T-helper 1 cell treated with Interleukin-12 subunit alpha and Interleukin-12 subunit beta and Interleukin-4 antibody, amounts not matched to agents 30 μg/mL and 1 μg/mL, for 36 hours (primary cell): ENCODE measurements at regions not wholly inside any gene's neighbourhood (a gene's known extent, or its start where the extent isn't known, plus 50 kb on each side); places are given as distances from the start of the nearest gene placed in this dataset.

Experiments used
- H3K27ac Mint-ChIP-seq: one replicate; pipeline ENCODE4 v1.8.0; 2021; ENCODE audit warnings: mild to moderate bottlenecking, mixed read lengths
- H3K27me3 Mint-ChIP-seq: one replicate; pipeline ENCODE4 v1.8.0; 2021; ENCODE audit warnings: low read depth, mixed read lengths
- H3K36me3 Mint-ChIP-seq: one replicate; pipeline ENCODE4 v1.8.0; 2021; ENCODE audit warnings: low read depth, mixed read lengths
- H3K4me1 Mint-ChIP-seq: one replicate; pipeline ENCODE4 v1.8.0; 2021; ENCODE audit warnings: low read depth, mixed read lengths
- H3K4me3 Mint-ChIP-seq: one replicate; pipeline ENCODE4 v1.8.0; 2021; ENCODE audit warnings: mild to moderate bottlenecking, moderate library complexity, mixed read lengths
- H3K9me3 Mint-ChIP-seq: one replicate; pipeline ENCODE4 v1.8.0; 2021; ENCODE audit warnings: mixed read lengths

DNA sequence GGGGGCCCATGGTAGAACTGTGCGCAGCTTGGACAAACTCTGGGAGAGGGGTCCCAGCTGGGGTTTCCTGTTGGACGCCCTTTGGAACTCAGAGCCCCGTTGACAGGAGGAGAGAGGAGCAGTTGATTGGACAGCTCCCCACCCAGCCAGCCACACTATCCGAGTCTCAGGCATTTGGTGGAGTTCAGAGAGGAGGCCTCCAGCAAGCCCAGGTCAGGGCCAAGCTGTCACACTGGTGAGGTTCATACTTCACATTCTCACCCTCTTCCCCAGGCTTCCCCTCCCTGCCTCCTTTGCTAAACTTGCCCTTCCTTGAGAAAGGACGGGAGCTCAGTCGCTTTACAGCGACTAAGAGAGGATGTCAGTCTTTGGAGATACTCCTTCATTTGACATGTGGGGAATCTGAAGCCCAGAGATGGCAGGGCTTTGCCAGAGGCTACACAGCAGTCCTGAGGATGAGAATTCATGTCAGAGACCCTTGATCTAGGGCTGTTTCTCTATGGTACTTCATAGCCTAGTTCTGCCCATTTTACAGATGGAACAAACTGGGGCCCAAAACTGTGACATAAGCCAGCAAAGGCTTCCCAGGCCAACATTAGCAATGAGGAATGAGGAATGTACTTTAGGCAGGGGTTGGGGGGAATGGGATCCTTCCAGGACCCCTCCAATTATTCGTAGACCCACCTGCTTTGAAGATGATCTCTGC is 142.2 kb downstream of the SMAD6 start:
- no peak overlapping the region for H3K27ac Mint-ChIP-seq
- H3K9me3 Mint-ChIP-seq, result no peaks in the 10 kb centered on the region
- no peaks in the 10 kb centered on the region for H3K36me3 Mint-ChIP-seq
- peaks cover 58% of the 10 kb centered on the region for H3K27me3 Mint-ChIP-seq
- H3K4me1 Mint-ChIP-seq, result peaks cover 2% of the 10 kb centered on the region
- H3K4me3 Mint-ChIP-seq, result no peak overlapping the region

- Mint-ChIP-seq H3K9me3 (no peaks in the 10 kb centered on the region), H3K27ac (no peak overlapping the region), H3K4me3 (no peak overlapping the region), H3K36me3 (no peaks in the 10 kb centered on the region), H3K27me3 (peaks cover 55% of the 10 kb centered on the region), H3K4me1 (peaks cover 2% of the 10 kb centered on the region)
These were observed 142.7 kb downstream of the SMAD6 start for GRCh38 chr15:66844747-66845145.

DNA sequence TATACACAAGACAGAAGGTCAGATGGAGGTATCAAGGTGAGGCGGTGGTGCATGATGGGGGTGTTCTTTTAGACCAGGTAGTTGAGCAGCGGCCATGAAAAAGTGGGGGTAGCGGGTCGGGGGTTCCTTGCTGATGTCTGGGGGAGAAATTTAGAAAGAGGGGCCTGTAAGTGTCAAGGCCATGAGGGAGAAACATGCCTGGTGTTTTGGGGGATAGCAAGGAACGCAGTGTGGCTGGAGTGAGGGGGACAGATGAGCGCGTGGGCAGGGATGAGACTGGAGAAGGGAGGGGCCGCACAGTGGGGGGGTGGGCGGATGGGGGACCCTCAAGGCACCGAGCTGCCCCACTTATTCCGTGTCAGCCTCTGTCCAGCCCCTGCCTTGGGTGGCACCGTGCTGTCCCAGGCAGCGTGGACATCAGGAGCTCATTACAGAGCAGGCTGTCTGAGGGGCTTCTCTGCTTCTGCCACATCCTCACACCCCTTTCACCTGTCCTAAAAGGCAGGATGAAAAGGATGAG is 143.3 kb downstream of the SMAD6 start:
- no peak overlapping the region for H3K27ac Mint-ChIP-seq
- no peak overlapping the region for H3K4me3 Mint-ChIP-seq
- H3K27me3 Mint-ChIP-seq, result peaks cover 54% of the 10 kb centered on the region
- H3K9me3 Mint-ChIP-seq, result no peaks in the 10 kb centered on the region
- no peaks in the 10 kb centered on the region for H3K36me3 Mint-ChIP-seq
- peaks cover 2% of the 10 kb centered on the region for H3K4me1 Mint-ChIP-seq

- H3K27ac Mint-ChIP-seq, result no peak overlapping the region
- no peak overlapping the region for H3K4me3 Mint-ChIP-seq
- peaks cover 3% of the 10 kb centered on the region for H3K4me1 Mint-ChIP-seq
- no peaks in the 10 kb centered on the region for H3K9me3 Mint-ChIP-seq
- H3K27me3 Mint-ChIP-seq, result peaks cover 48% of the 10 kb centered on the region
- H3K36me3 Mint-ChIP-seq, result no peaks in the 10 kb centered on the region
These were observed 144.0 kb downstream of the SMAD6 start for GRCh38 chr15:66846031-66846430.

GRCh38 chr15:66846811-66847210 is 144.8 kb downstream of the SMAD6 start:
- H3K27me3 Mint-ChIP-seq, result peaks cover 42% of the 10 kb centered on the region
- no peaks in the 10 kb centered on the region for H3K9me3 Mint-ChIP-seq
- no peaks in the 10 kb centered on the region for H3K36me3 Mint-ChIP-seq
- no peak overlapping the region for H3K4me3 Mint-ChIP-seq
- H3K27ac Mint-ChIP-seq, result no peak overlapping the region
- H3K4me1 Mint-ChIP-seq, result peaks cover 9% of the 10 kb centered on the region

DNA sequence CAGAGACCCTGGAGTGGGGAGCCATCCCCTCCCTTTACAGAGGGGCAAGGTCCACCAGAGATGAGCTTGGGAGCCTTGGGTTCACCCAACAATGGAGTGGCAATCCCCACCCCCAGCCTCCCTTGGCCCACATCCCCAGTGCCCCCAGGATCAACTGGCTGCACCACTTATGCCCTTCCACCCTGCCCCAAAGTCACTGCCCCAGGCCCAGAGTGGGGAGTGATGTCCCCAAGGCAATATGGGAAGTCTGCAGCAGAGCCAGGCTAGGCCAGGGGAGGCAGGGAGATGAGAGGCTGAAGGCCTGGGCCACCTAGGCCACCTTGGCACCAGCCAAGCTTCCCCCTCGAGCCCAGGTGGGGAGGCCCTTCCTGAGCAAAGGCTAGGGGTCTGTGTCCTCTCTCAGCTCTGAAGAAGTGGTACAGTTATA is 145.5 kb downstream of the SMAD6 start:
- Mint-ChIP-seq H3K36me3 (no peaks in the 10 kb centered on the region), H3K27me3 (peaks cover 41% of the 10 kb centered on the region), H3K9me3 (no peaks in the 10 kb centered on the region), H3K27ac (no peak overlapping the region), H3K4me3 (no peak overlapping the region), H3K4me1 (peaks cover 11% of the 10 kb centered on the region)

DNA sequence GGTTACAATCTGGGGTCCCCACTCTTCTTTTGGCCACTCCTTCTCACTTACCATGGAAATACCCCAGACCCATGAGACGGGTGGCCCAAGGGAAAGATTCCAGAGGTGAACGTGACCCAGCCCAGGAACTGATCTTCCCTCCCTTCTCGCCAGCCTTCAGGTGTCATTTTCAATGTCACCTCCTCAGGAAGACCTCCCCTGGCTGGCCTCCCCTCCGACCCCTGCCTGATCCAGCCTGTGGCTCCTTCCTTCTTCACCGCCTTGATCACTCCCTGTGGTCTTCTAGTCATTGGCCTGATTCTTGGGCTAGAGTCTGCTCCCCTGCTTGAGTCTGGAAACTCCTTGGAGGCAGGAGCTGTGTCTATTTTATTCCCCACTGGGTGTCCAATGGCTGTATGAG is 146.1 kb downstream of the SMAD6 start:
- H3K27ac Mint-ChIP-seq, result no peak overlapping the region
- H3K36me3 Mint-ChIP-seq, result no peaks in the 10 kb centered on the region
- H3K4me1 Mint-ChIP-seq, result peaks cover 8% of the 10 kb centered on the region
- no peaks in the 10 kb centered on the region for H3K9me3 Mint-ChIP-seq
- H3K4me3 Mint-ChIP-seq, result no peak overlapping the region
- peaks cover 37% of the 10 kb centered on the region for H3K27me3 Mint-ChIP-seq

- no peak overlapping the region for H3K4me3 Mint-ChIP-seq
- H3K27me3 Mint-ChIP-seq, result peaks cover 30% of the 10 kb centered on the region
- H3K4me1 Mint-ChIP-seq, result peaks cover 11% of the 10 kb centered on the region
- H3K36me3 Mint-ChIP-seq, result no peaks in the 10 kb centered on the region
- H3K27ac Mint-ChIP-seq, result no peak overlapping the region
- no peaks in the 10 kb centered on the region for H3K9me3 Mint-ChIP-seq
These were observed 146.8 kb downstream of the SMAD6 start for GRCh38 chr15:66848686-66849392.

DNA sequence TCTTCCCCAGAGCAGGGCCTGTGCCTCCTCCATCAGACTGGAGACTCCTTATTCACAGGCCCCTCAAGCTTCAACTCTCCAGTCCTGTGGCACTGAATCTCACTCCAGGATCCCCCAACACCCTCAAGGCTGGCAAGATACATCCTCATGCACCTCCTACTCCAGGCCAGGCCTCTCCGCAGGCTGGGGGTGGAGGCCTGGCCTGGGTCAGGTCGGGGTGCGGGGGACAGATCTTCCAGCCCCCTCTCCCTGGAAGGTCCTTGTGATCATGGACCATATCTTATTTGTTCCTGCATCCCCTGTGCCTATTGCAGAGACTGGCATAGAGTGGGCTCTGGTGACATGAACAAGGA is 147.3 kb downstream of the SMAD6 start:
- Mint-ChIP-seq H3K27ac (no peak overlapping the region), H3K36me3 (no peaks in the 10 kb centered on the region), H3K4me3 (no peak overlapping the region), H3K27me3 (peaks cover 25% of the 10 kb centered on the region), H3K4me1 (peaks cover 11% of the 10 kb centered on the region), H3K9me3 (no peaks in the 10 kb centered on the region)

GRCh38 chr15:66849746-66850077 is 147.7 kb downstream of the SMAD6 start:
- peaks cover 21% of the 10 kb centered on the region for H3K27me3 Mint-ChIP-seq
- H3K4me3 Mint-ChIP-seq, result no peak overlapping the region
- H3K36me3 Mint-ChIP-seq, result no peaks in the 10 kb centered on the region
- H3K9me3 Mint-ChIP-seq, result no peaks in the 10 kb centered on the region
- no peak overlapping the region for H3K27ac Mint-ChIP-seq
- peaks cover 11% of the 10 kb centered on the region for H3K4me1 Mint-ChIP-seq

GRCh38 chr15:66850078-66850991 is 148.3 kb downstream of the SMAD6 start:
- Mint-ChIP-seq H3K27me3 (peaks cover 15% of the 10 kb centered on the region), H3K4me3 (no peak overlapping the region), H3K9me3 (no peaks in the 10 kb centered on the region), H3K27ac (no peak overlapping the region), H3K36me3 (no peaks in the 10 kb centered on the region), H3K4me1 (peaks cover 11% of the 10 kb centered on the region)

DNA sequence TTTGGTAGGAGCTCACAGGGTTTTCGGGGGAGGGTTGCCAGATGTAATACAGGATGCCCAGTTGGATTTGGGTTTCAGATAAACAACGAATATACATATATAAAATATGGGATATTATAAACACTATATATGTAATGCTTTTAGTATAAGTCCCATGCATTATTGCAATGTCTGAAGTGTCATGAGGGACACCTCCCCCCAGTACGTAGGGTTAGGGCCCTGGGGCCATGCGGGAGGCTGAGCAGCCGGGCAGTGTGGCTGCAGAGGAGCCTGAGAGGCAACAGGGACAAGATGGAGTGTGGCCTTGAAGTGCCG is 148.9 kb downstream of the SMAD6 start:
- no peak overlapping the region for H3K4me3 Mint-ChIP-seq
- H3K36me3 Mint-ChIP-seq, result no peaks in the 10 kb centered on the region
- H3K9me3 Mint-ChIP-seq, result no peaks in the 10 kb centered on the region
- H3K4me1 Mint-ChIP-seq, result peaks cover 11% of the 10 kb centered on the region
- H3K27ac Mint-ChIP-seq, result no peak overlapping the region
- H3K27me3 Mint-ChIP-seq, result peaks cover 12% of the 10 kb centered on the region

DNA sequence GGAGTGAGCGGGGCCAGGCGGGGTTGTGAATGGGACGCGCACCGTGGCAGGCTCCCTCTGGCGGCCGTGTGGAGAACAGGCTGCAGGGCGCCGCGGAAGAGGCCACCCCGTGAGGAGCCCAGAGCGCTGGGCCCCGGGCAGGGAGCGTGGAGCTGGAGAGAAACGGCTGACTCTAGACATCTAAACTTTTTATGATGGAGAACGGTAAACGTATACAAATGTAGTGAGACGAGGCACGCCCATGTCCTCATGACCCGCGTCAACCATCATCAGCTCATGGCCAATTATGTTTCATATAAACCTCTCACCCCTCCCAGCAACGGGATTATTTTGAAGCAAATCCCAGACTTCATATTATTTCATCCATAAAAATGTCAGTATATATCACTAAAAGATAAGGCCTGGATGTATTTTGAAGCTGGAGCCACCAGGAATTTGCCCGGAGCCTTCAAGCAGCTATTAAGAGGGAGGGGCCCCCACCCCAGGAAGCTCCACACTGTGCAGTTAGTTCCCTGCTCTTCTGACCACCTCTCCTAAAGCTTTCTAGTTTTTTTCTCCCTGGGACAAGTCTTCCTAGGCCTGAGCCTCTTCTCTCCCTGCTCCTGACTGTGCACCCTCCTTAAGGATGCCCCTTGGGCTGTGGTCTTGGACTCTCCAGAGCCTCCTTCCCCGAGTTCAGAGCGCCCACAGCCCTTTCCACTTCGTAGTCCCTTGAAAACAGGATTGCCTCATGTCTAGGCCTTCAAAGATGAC is 149.5 kb downstream of the SMAD6 start:
- H3K27me3 Mint-ChIP-seq, result peaks cover 10% of the 10 kb centered on the region
- H3K36me3 Mint-ChIP-seq, result no peaks in the 10 kb centered on the region
- no peak overlapping the region for H3K27ac Mint-ChIP-seq
- H3K4me3 Mint-ChIP-seq, result no peak overlapping the region
- no peaks in the 10 kb centered on the region for H3K9me3 Mint-ChIP-seq
- peaks cover 11% of the 10 kb centered on the region for H3K4me1 Mint-ChIP-seq
